Brain microvascular endothelial cell (primary cell): ENCODE measurements at regions not wholly inside any gene's neighbourhood (a gene's known extent, or its start where the extent isn't known, plus 50 kb on each side); places are given as distances from the start of the nearest gene placed in this dataset.

Source experiments
- DNase-seq: peaks from one replicate; pipeline ENCODE4 v3.0.0-alpha.2; 2020
- H3K27ac ChIP-seq: fragments of 250-450 bp; sonication (Bioruptor Pico); 2 replicates; pipeline ENCODE4 v1.5.1; 2020; ENCODE audit warnings: mild to moderate bottlenecking, moderate library complexity
- H3K27me3 ChIP-seq: fragments of 250-450 bp; sonication (Bioruptor Pico); replicated peaks from 2 replicates; pipeline ENCODE4 v1.5.1; 2020; ENCODE audit warnings: mild to moderate bottlenecking
- H3K36me3 ChIP-seq: fragments of 250-450 bp; sonication (Bioruptor Pico); replicated peaks from 2 replicates; pipeline ENCODE4 v1.5.1; 2020; ENCODE audit warnings: mild to moderate bottlenecking
- H3K4me3 ChIP-seq: 2 replicates; pipeline ENCODE4 v1.5.1; 2011; ENCODE audit warnings: low read depth, mild to moderate bottlenecking, control low read depth, low read length, moderate library complexity
- in situ Hi-C: cut with HindIII; loops from 2 replicates; pipeline ENCODE4 v1.10.0; 2017; ENCODE audit warnings: low sequenced_read_pairs, low pct_ligation_motif_present
- TF ChIP-seq, protein P1 (sequence below): IDR thresholded peaks from 2 replicates; pipeline ENCODE4 v1.5.1; 2011; ENCODE audit warnings: low read depth, mild to moderate bottlenecking, moderate library complexity, low read length, control low read depth, inconsistent platforms; ENCODE audit errors: missing control alignments

DNA sequence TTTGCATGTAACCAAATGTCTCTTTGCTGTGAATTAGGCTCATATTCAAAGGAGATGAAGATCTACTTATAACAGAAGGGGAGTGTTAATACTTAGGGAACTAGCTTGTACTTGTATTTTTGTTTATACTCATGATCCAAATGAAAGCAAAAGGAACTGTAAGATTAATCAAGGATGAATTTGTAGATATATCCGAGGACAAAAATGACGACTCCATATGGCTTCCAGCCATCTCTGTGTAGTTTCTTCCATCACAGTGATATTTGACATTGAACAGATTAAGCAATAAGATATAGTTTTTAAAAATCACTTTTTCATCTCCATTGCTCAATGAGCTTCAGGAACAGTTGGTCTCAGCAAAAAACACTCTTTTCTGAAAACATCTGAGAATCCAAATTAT, 257.4 kb upstream of the CAMK1G start:
- H3K27me3 ChIP-seq: no peaks in the 10 kb centered on the region
- no peak for DNase-seq
- no peak overlapping the region for H3K4me3 ChIP-seq
- no peak overlapping the region for H3K27ac ChIP-seq
- H3K36me3 ChIP-seq: no peaks in the 10 kb centered on the region
- TF ChIP-seq, protein P1, sequence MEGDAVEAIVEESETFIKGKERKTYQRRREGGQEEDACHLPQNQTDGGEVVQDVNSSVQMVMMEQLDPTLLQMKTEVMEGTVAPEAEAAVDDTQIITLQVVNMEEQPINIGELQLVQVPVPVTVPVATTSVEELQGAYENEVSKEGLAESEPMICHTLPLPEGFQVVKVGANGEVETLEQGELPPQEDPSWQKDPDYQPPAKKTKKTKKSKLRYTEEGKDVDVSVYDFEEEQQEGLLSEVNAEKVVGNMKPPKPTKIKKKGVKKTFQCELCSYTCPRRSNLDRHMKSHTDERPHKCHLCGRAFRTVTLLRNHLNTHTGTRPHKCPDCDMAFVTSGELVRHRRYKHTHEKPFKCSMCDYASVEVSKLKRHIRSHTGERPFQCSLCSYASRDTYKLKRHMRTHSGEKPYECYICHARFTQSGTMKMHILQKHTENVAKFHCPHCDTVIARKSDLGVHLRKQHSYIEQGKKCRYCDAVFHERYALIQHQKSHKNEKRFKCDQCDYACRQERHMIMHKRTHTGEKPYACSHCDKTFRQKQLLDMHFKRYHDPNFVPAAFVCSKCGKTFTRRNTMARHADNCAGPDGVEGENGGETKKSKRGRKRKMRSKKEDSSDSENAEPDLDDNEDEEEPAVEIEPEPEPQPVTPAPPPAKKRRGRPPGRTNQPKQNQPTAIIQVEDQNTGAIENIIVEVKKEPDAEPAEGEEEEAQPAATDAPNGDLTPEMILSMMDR: no peak
- in situ Hi-C loops: no loop called here

- H3K27me3 ChIP-seq: no peaks in the 10 kb centered on the region
- no peak overlapping the region for H3K27ac ChIP-seq
- TF ChIP-seq, protein P1: no peak
- DNase-seq: no peak
- in situ Hi-C loops: no loop called here
- no peaks in the 10 kb centered on the region for H3K36me3 ChIP-seq
- no peak overlapping the region for H3K4me3 ChIP-seq
Measured at GRCh38 chr1:209326831-209327230, 256.7 kb upstream of the CAMK1G start.

- H3K27me3 ChIP-seq: no peaks in the 10 kb centered on the region
- in situ Hi-C loops: no loop called here
- no peak for DNase-seq
- TF ChIP-seq, protein P1: no peak
- no peaks in the 10 kb centered on the region for H3K36me3 ChIP-seq
- no peak overlapping the region for H3K4me3 ChIP-seq
- no peak overlapping the region for H3K27ac ChIP-seq
Measured at GRCh38 chr1:209328196-209328595, 255.3 kb upstream of the CAMK1G start.

DNA sequence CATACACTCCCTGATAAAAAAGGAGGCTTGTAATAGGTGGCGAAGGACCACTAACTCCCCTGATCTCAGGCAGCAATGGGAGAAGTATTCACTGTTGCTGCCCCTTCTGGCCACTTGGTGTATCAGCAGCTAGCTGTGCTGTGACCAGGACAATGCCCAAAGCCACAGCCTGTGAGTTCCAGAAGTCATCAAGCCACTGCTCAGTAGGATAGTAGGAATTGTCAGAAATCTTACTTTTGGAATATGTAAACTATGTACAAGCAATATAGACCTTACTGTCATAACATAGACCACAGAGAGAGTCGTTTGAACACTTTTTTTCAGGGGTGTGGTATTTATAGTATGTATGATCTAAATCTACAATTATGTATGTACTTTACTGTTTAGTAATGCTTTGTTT, 248.3 kb upstream of the CAMK1G start:
- Histone ChIP-seq H3K36me3 (no peaks in the 10 kb centered on the region), H3K4me3 (no peak overlapping the region), H3K27ac (no peak overlapping the region), H3K27me3 (no peaks in the 10 kb centered on the region)
- DNase-seq: peak; percentile 18
- in situ Hi-C loops: no loop called here
- TF ChIP-seq, protein P1: peak; percentile 95

- no peaks in the 10 kb centered on the region for H3K27me3 ChIP-seq
- no peak overlapping the region for H3K4me3 ChIP-seq
- DNase-seq: no peak
- no peak overlapping the region for H3K27ac ChIP-seq
- no peaks in the 10 kb centered on the region for H3K36me3 ChIP-seq
- in situ Hi-C loops: no loop called here
- TF ChIP-seq, protein P1: no peak
Measured at GRCh38 chr1:209341146-209341545, 242.4 kb upstream of the CAMK1G start.

DNA sequence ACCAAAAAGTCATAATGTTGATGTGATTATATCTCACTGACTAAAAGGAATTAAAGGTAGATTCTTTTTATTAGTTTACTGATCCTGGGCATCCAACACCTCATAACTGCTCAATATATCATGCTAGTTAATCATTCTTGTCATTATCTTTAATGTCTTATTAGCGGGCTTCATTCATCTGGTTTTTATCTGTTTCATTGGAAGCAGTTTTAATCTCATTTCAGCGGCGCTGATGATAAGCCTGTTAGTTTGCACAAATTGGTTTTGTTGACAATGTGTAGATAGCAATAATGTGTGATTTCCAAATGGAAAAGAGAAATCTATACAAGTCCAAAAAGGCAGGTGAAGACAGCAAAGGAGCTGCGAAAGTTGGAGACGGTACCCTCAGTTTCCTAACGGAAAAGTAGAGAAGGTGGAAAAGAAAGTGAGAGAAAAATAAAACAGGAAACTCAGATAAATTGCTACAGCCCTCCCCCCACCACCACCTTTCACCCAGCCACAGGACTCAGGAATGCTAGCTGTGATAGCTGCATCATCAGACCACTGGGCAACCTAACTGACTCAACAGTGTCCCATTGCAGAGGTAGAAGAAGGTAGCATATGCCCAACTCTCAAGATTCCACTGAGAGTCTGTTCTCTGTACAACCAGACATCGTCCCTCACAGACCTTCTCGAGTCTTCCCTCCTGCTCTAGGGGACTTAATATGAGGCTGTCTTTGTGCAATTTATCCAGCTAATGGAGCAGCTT, 241.7 kb upstream of the CAMK1G start:
- Histone ChIP-seq H3K27ac (no peak overlapping the region), H3K36me3 (no peaks in the 10 kb centered on the region), H3K4me3 (no peak overlapping the region), H3K27me3 (no peaks in the 10 kb centered on the region)
- in situ Hi-C loops: no loop called here
- no peak for DNase-seq
- TF ChIP-seq, protein P1: no peak
